Fibroblast of lung (primary cell): ENCODE measurements at regions not wholly inside any gene's neighbourhood (a gene's known extent, or its start where the extent isn't known, plus 50 kb on each side); places are given as distances from the start of the nearest gene placed in this dataset.

Experiments used
- CTCF ChIP-seq, 2 donors: IDR thresholded peaks in 1 of 2; conservative IDR thresholded peaks in 1 of 2; 1 replicate in 1 of 2; 2 replicates in 1 of 2; pipeline ENCODE4 v1.5.1; 2011 to 2012; ENCODE audit warnings: low read length in 2 of 2, control low read depth in 1 of 2, inconsistent platforms in 1 of 2, low read depth in 1 of 2, mild to moderate bottlenecking in 1 of 2
- EZH2 ChIP-seq: IDR thresholded peaks from 2 replicates; pipeline ENCODE4 v1.5.1; 2012; ENCODE audit warnings: low read length, control low read depth, mild to moderate bottlenecking; ENCODE audit errors: missing control alignments

GRCh38 chr3:4231041-4231440 is 72.1 kb upstream of the SETMAR start:
- TF ChIP-seq CTCF (conservative IDR thresholded peaks at IDR 0.05 in 1 of 2, IDR thresholded peaks at IDR 0.05 in 1 of 2; ENCODE audit: low read depth in 1 of 2, low read length in 2 of 2) (no peak), EZH2 (no peak)
